Pancreas (tissue), 10 donors: ENCODE measurements at regions not wholly inside any gene's neighbourhood (a gene's known extent, or its start where the extent isn't known, plus 50 kb on each side); places are given as distances from the start of the nearest gene placed in this dataset.

Experiments
- ATAC-seq, 4 donors: fragments of 200-7000 bp; cut with Tn5 transposase; one replicate each; pipeline versions ENCODE4 v1.8.0 to v1.9.1; 2020; ENCODE audit warnings: mild to moderate bottlenecking in 4 of 4, moderate library complexity in 4 of 4
- DNase-seq, 6 donors: peaks; one replicate each; pipeline ENCODE4 v3.0.0-alpha.2; 2020
- FAIRE-seq: peaks from 2 replicates; lab custom pipeline; 2012; peaks lifted over from hg19 to GRCh38; lab: Jason Lieb, UNC
- H3K27ac ChIP-seq, 4 donors: fragments of 200-600 bp; sonication (generic); 1 replicate in 3 of 4; 2 replicates in 1 of 4; pipeline versions ENCODE4 v1.5.0 to v1.8.0; 2020
- H3K27me3 ChIP-seq, 4 donors: fragments of 200-600 bp; one replicate each; pipeline ENCODE4 v1.8.0; 2021
- H3K36me3 ChIP-seq, 3 donors: fragments of 200-600 bp; sonication (generic) in 1 of 3; one replicate each; pipeline versions ENCODE4 v1.5.0 to v1.8.0; 2020 to 2021
- H3K4me1 ChIP-seq, 3 donors: fragments of 200-600 bp; one replicate each; pipeline ENCODE4 v1.8.0; 2021
- H3K4me3 ChIP-seq, 4 donors: fragments of 200-600 bp; sonication (generic) in 2 of 4; one replicate each; pipeline versions ENCODE4 v1.5.0 to v1.8.0; 2020 to 2021
- H3K9me3 ChIP-seq, 4 donors: fragments of 200-600 bp; one replicate each; pipeline ENCODE4 v1.8.0; 2021
- CTCF ChIP-seq, 4 donors: fragments of 200-600 bp; sonication (generic) in 3 of 4; IDR thresholded peaks; one replicate each; pipeline versions ENCODE4 v1.5.0 to v1.8.0; 2021; ENCODE audit warnings: antibody characterized with exemption in 4 of 4
- WGBS, 2 donors: extraction: QIAGEN DNeasy Blood & Tissue Kit; methylation state at CpG; one replicate each; pipeline ENCODE4 v1.1.7; 2013; 5-methylcytosine and 5-hydroxymethylcytosine counted together
- intact Hi-C, 3 donors: fragments of 100-400 bp; cut with DNase I; formaldehyde crosslinking; loops; one replicate each; pipeline versions ENCODE4 v1.11.1 to v1.14.2; 2022
- donor health status: healthy with polysubstance abuse.
- donor health status: DM: no; HTN: no; CAD: no; lungs with moderate emphysema.
- donor health status: DM: no; HTN: no; CAD: no.
- donor health status: control.
- donor health status: control.
- donor health status: Bipolar disorder and iron deficiency.
- donor health status: DM: yes; HTN: yes; CAD: no.
- donor health status: DM: no; HTN: no; CAD: no.
- donor health status: DM: no; HTN: no; CAD: no.
- donor health status: DM: yes; HTN: yes; CAD: no.

- H3K27ac ChIP-seq: no peak overlapping the region
- no peak for FAIRE-seq
- H3K4me1 ChIP-seq: no peaks in the 10 kb centered on the region
- H3K9me3 ChIP-seq: no peaks in the 10 kb centered on the region
- no peak for DNase-seq
- WGBS, 2 donors: 84 to 90% methylated on average over 2 of the region's 2 CpGs
- H3K4me3 ChIP-seq: no peak overlapping the region
- intact Hi-C loops: loop anchor here in 2 of 3 donors (5.0 to 10.0 kb wide), 2 partner anchors 197 to 204 kb away; no protein-coding TSS in a partner anchor
- TF ChIP-seq CTCF (IDR thresholded peaks at IDR 0.05): no peak
- no peak for ATAC-seq
- H3K27me3 ChIP-seq: no peaks in the 10 kb centered on the region
- H3K36me3 ChIP-seq: no peaks in the 10 kb centered on the region
These were observed 262.5 kb upstream of the ANO5 start for GRCh38 chr11:21930408-21930807.

GRCh38 chr11:21931436-21932101 lies 261.3 kb upstream of the ANO5 start:
- Histone ChIP-seq H3K27me3 (no peaks in the 10 kb centered on the region), H3K27ac (no peak overlapping the region), H3K9me3 (no peaks in the 10 kb centered on the region), H3K36me3 (no peaks in the 10 kb centered on the region), H3K4me1 (no peaks in the 10 kb centered on the region), H3K4me3 (no peak overlapping the region)
- intact Hi-C loops: loop anchor here in 2 of 3 donors (5.0 to 10.0 kb wide), 2 partner anchors 196 to 203 kb away; no protein-coding TSS in a partner anchor
- no peak for ATAC-seq
- no peak for DNase-seq
- 72 to 84% methylated on average over 11 of the region's 11 CpGs for WGBS, 2 donors
- TF ChIP-seq CTCF (IDR thresholded peaks at IDR 0.05): no peak
- no peak for FAIRE-seq

- peak; percentile 12 to 56 (median 46) for TF ChIP-seq CTCF (IDR thresholded peaks at IDR 0.05)
- H3K4me3 ChIP-seq: no peak overlapping the region
- H3K36me3 ChIP-seq: no peaks in the 10 kb centered on the region
- H3K9me3 ChIP-seq: no peaks in the 10 kb centered on the region
- H3K4me1 ChIP-seq: no peaks in the 10 kb centered on the region
- FAIRE-seq (no peak), DNase-seq (no peak), ATAC-seq (peak in 1 of 4 donors; percentile 62)
- H3K27ac ChIP-seq: no peak overlapping the region
- WGBS, 2 donors: 11 to 14% methylated on average over 1 of the region's 1 CpG
- no peaks in the 10 kb centered on the region for H3K27me3 ChIP-seq
- intact Hi-C loops: loop anchor here in 2 of 3 donors (5.0 to 10.0 kb wide), 2 partner anchors 194 to 202 kb away; no protein-coding TSS in a partner anchor
These were observed 259.8 kb upstream of the ANO5 start for GRCh38 chr11:21933095-21933494.

- no peak for ATAC-seq
- intact Hi-C loops: no loop called here
- H3K4me3 ChIP-seq: no peak overlapping the region
- WGBS, 2 donors: 82 to 86% methylated on average over 4 of the region's 4 CpGs
- no peak overlapping the region for H3K27ac ChIP-seq
- no peak for DNase-seq
- H3K27me3 ChIP-seq: no peaks in the 10 kb centered on the region
- no peak for TF ChIP-seq CTCF (IDR thresholded peaks at IDR 0.05)
- H3K4me1 ChIP-seq: no peaks in the 10 kb centered on the region
- FAIRE-seq: no peak
- no peaks in the 10 kb centered on the region for H3K9me3 ChIP-seq
- no peaks in the 10 kb centered on the region for H3K36me3 ChIP-seq
These were observed 248.3 kb upstream of the ANO5 start for GRCh38 chr11:21944577-21944976.

GRCh38 chr11:21948876-21949275 lies 244.0 kb upstream of the ANO5 start:
- TF ChIP-seq CTCF (IDR thresholded peaks at IDR 0.05): no peak
- no peaks in the 10 kb centered on the region for H3K36me3 ChIP-seq
- FAIRE-seq (no peak), ATAC-seq (no peak), DNase-seq (no peak)
- no peak overlapping the region for H3K27ac ChIP-seq
- 34 to 53% methylated on average over 1 of the region's 1 CpG for WGBS, 2 donors
- H3K9me3 ChIP-seq: no peaks in the 10 kb centered on the region
- H3K27me3 ChIP-seq: no peaks in the 10 kb centered on the region
- no peaks in the 10 kb centered on the region for H3K4me1 ChIP-seq
- intact Hi-C loops: no loop called here
- H3K4me3 ChIP-seq: no peak overlapping the region
